H1 (cell line): ENCODE measurements at regions not wholly inside any gene's neighbourhood (a gene's known extent, or its start where the extent isn't known, plus 50 kb on each side); places are given as distances from the start of the nearest gene placed in this dataset.

ENCODE experiments used
- CTCF ChIA-PET: fragments of 300-600 bp; sonication (Branson Sonifier 250); formaldehyde crosslinking; loops from one replicate; lab custom pipeline; 2021; ENCODE audit not compliant: partially characterized antibody; lab: Charles Lee
- POLR2A ChIA-PET: fragments of 300-600 bp; sonication (Branson Sonifier 250); formaldehyde crosslinking; loops from one replicate; lab custom pipeline; 2021; ENCODE audit warnings: inconsistent platforms; ENCODE audit not compliant: partially characterized antibody; lab: Charles Lee
- DNase-seq, 2 experiments: peaks; one replicate each; pipeline versions ENCODE4 v3.0.0 to v3.0.0-alpha.2; 2010 to 2022; ENCODE audit warnings: low spot score in 2 of 2, low read depth in 1 of 2, mixed read lengths in 1 of 2
- FAIRE-seq: peaks from 2 replicates; lab custom pipeline; 2011; peaks lifted over from hg19 to GRCh38; lab: Jason Lieb, UNC
- H2AFZ ChIP-seq: 2 replicates; pipeline ENCODE4 v1.8.1; 2012; ENCODE audit warnings: low read length, inconsistent platforms
- H2AK5ac ChIP-seq: 2 replicates; pipeline ENCODE4 v1.6.1; 2013; ENCODE audit warnings: low read depth, low read length
- H2BK120ac ChIP-seq: replicated peaks from 2 replicates; pipeline ENCODE3; 2013; ENCODE audit warnings: low read depth, low read length, inconsistent platforms
- H2BK12ac ChIP-seq: 2 replicates; pipeline ENCODE4 v1.6.1; 2013; ENCODE audit warnings: low read depth, low read length
- H2BK15ac ChIP-seq: 2 replicates; pipeline ENCODE4 v1.6.1; 2013; ENCODE audit warnings: low read length
- H2BK20ac ChIP-seq: 2 replicates; pipeline ENCODE4 v1.6.1; 2013; ENCODE audit warnings: low read length
- H2BK5ac ChIP-seq: 2 replicates; pipeline ENCODE4 v1.6.1; 2013; ENCODE audit warnings: low read depth, low read length
- H3K14ac ChIP-seq: 2 replicates; pipeline ENCODE4 v1.6.1; 2013; ENCODE audit warnings: inconsistent platforms; ENCODE audit not compliant: insufficient read length
- H3K18ac ChIP-seq: 2 replicates; pipeline ENCODE4 v1.6.1; 2013; ENCODE audit warnings: low read length; ENCODE audit errors: extremely low read depth
- H3K23ac ChIP-seq: 2 replicates; pipeline ENCODE4 v1.6.1; 2013; ENCODE audit warnings: inconsistent platforms; ENCODE audit not compliant: insufficient read length
- H3K23me2 ChIP-seq: 2 replicates; pipeline ENCODE4 v1.6.1; 2013; ENCODE audit warnings: low read depth, low read length
- H3K27ac ChIP-seq: 2 replicates; pipeline ENCODE4 v1.6.1; 2011; ENCODE audit warnings: low read depth, low read length, inconsistent platforms
- H3K27me3 ChIP-seq, 4 experiments: replicated peaks in 1 of 4; 1 replicate in 1 of 4; 2 replicates in 3 of 4; pipeline versions ENCODE4 v1.6.1 to v1.8.1; 2011 to 2013; ENCODE audit warnings: low read length in 3 of 4, mild to moderate bottlenecking in 3 of 4, inconsistent platforms in 2 of 4, mixed read lengths in 2 of 4, moderate library complexity in 1 of 4; ENCODE audit not compliant: control insufficient read depth in 3 of 4, insufficient read depth in 3 of 4; ENCODE audit errors: extremely low read depth in 1 of 4
- H3K36me3 ChIP-seq, 4 experiments: 2 replicates each; pipeline versions ENCODE4 v1.6.1 to v1.8.1; 2011 to 2013; ENCODE audit warnings: mild to moderate bottlenecking in 4 of 4, low read length in 3 of 4, moderate library complexity in 2 of 4, control low read depth in 1 of 4, inconsistent platforms in 1 of 4; ENCODE audit not compliant: insufficient read depth in 4 of 4, control insufficient read depth in 2 of 4
- H3K4ac ChIP-seq: replicated peaks from 2 replicates; pipeline ENCODE3; 2013; ENCODE audit warnings: low read length, low read depth, mixed read lengths, inconsistent platforms; ENCODE audit not compliant: insufficient read length
- H3K4me1 ChIP-seq, 4 experiments: replicated peaks in 1 of 4; 1 replicate in 1 of 4; 2 replicates in 3 of 4; pipeline versions ENCODE4 v1.6.1 to v1.8.1; 2011 to 2013; ENCODE audit warnings: low read length in 3 of 4, inconsistent platforms in 2 of 4, mixed read lengths in 1 of 4; ENCODE audit not compliant: insufficient read depth in 4 of 4, control insufficient read depth in 3 of 4
- H3K4me2 ChIP-seq, 2 experiments: 2 replicates each; pipeline versions ENCODE4 v1.6.1 to v1.8.1; 2011 to 2013; ENCODE audit warnings: low read depth in 2 of 2, low read length in 2 of 2, control low read depth in 1 of 2, inconsistent platforms in 1 of 2, mild to moderate bottlenecking in 1 of 2; ENCODE audit not compliant: insufficient read depth in 1 of 2
- H3K4me3 ChIP-seq, 4 experiments: fragments of 200-600, 300-600 bp in 1 of 4; sonication (generic), shearing (Covaris generic), sonication (Bioruptor Twin) in 1 of 4; 2 replicates each; pipeline versions ENCODE4 v1.5.1 to v1.8.1; 2011 to 2016; ENCODE audit warnings: low read length in 4 of 4, low read depth in 3 of 4, control low read depth in 2 of 4, inconsistent platforms in 2 of 4, mild to moderate bottlenecking in 2 of 4, mixed read lengths in 1 of 4, moderate library complexity in 1 of 4; ENCODE audit not compliant: insufficient read depth in 2 of 4; ENCODE audit errors: extremely low read depth in 1 of 4
- H3K56ac ChIP-seq: replicated peaks from 2 replicates; pipeline ENCODE3; 2013; ENCODE audit warnings: low read depth, mild to moderate bottlenecking, mixed read lengths, low read length, inconsistent platforms; ENCODE audit not compliant: insufficient read length
- H3K79me1 ChIP-seq: 2 replicates; pipeline ENCODE4 v1.6.1; 2013; ENCODE audit warnings: low read depth, low read length, control low read depth
- H3K79me2 ChIP-seq, 2 experiments: 2 replicates each; pipeline versions ENCODE4 v1.6.1 to v1.8.1; 2012 to 2013; ENCODE audit warnings: low read length in 2 of 2, mild to moderate bottlenecking in 2 of 2, inconsistent platforms in 1 of 2; ENCODE audit not compliant: insufficient read depth in 2 of 2, control insufficient read depth in 1 of 2
- H3K9ac ChIP-seq, 4 experiments: replicated peaks in 1 of 4; 1 replicate in 1 of 4; 2 replicates in 3 of 4; pipeline versions ENCODE4 v1.6.1 to v1.8.1; 2011 to 2013; ENCODE audit warnings: low read depth in 3 of 4, low read length in 3 of 4, control low read depth in 2 of 4, mild to moderate bottlenecking in 2 of 4, moderate library complexity in 2 of 4, inconsistent platforms in 1 of 4; ENCODE audit errors: extremely low read depth in 1 of 4
- H3K9me3 ChIP-seq, 2 experiments: 2 replicates each; pipeline versions ENCODE4 v1.6.1 to v1.8.1; 2012 to 2013; ENCODE audit warnings: mild to moderate bottlenecking in 2 of 2, moderate library complexity in 2 of 2, control low read depth in 1 of 2, inconsistent platforms in 1 of 2, low read depth in 1 of 2, low read length in 1 of 2, mixed read lengths in 1 of 2; ENCODE audit not compliant: insufficient read depth in 2 of 2
- H4K20me1 ChIP-seq, 2 experiments: replicated peaks in 1 of 2; 2 replicates each; pipeline versions ENCODE3 to v1.8.1; 2011 to 2013; ENCODE audit warnings: inconsistent platforms in 2 of 2, low read length in 2 of 2, mild to moderate bottlenecking in 1 of 2; ENCODE audit not compliant: insufficient read depth in 2 of 2, control insufficient read depth in 1 of 2
- H4K5ac ChIP-seq: 2 replicates; pipeline ENCODE4 v1.6.1; 2013; ENCODE audit warnings: low read length, low read depth, mixed read lengths, inconsistent platforms; ENCODE audit not compliant: insufficient read length
- H4K8ac ChIP-seq: 2 replicates; pipeline ENCODE4 v1.8.0; 2013; ENCODE audit warnings: mild to moderate bottlenecking, moderate library complexity, low read length, inconsistent platforms; ENCODE audit not compliant: insufficient read depth; ENCODE audit errors: extremely low read depth
- H4K91ac ChIP-seq: replicated peaks from 2 replicates; pipeline ENCODE3; 2013; ENCODE audit warnings: low read length, mixed read lengths, inconsistent platforms; ENCODE audit not compliant: insufficient read length
- JUN ChIP-seq: IDR thresholded peaks from 2 replicates; pipeline ENCODE4 v1.6.1; 2011; ENCODE audit warnings: low read depth, mild to moderate bottlenecking, improper control_type of control experiment, low read length
- JUND ChIP-seq: IDR thresholded peaks from 2 replicates; pipeline ENCODE4 v1.6.1; 2011; ENCODE audit warnings: mild to moderate bottlenecking, improper control_type of control experiment, low read length
- SP4 ChIP-seq: IDR thresholded peaks from 2 replicates; pipeline ENCODE4 v1.6.1; 2012; ENCODE audit warnings: low read length, inconsistent platforms
- WGBS, 2 experiments: shearing (Covaris generic) in 1 of 2; methylation state at CpG; one replicate each; pipeline versions ENCODE4 v1.1.6 to v1.1.7; 2013 to 2015; ENCODE audit warnings: low lambda C conversion rate in 2 of 2, mixed read lengths in 2 of 2, inconsistent platforms in 1 of 2, low coverage in 1 of 2, missing lambda C conversion rate in 1 of 2; ENCODE audit not compliant: insufficient replicate concordance in 2 of 2, insufficient coverage in 1 of 2, insufficient read length in 1 of 2; ENCODE audit errors: extremely low coverage in 1 of 2, missing lambda C conversion rate in 1 of 2; 5-methylcytosine and 5-hydroxymethylcytosine counted together

GRCh38 chr2:5250482-5250881 lies 441.7 kb upstream of the SOX11 start:
- H3K14ac ChIP-seq: no peak overlapping the region
- H2AK5ac ChIP-seq: no peak overlapping the region
- no peak overlapping the region for H3K27ac ChIP-seq
- H3K56ac ChIP-seq: no peak overlapping the region
- no peaks in the 10 kb centered on the region for H3K27me3 ChIP-seq
- H2AFZ ChIP-seq: peak overlapping the region; percentile 14; the same call in 1 of the 2 replicates
- H3K18ac ChIP-seq: no peak overlapping the region
- H3K4ac ChIP-seq: no peak overlapping the region
- no peak overlapping the region; the same call in 1 of the 2 replicates for H2BK12ac ChIP-seq
- H2BK5ac ChIP-seq: peak overlapping the region; percentile 13; the same call in 1 of the 2 replicates
- CTCF ChIA-PET: interaction anchor here (1.1 kb wide), 1 partner anchor 13 kb away, joined by 4 read pairs; no protein-coding TSS in a partner anchor
- no peak overlapping the region for H4K8ac ChIP-seq
- peak in 1 of 2 experiments; percentile 53 for DNase-seq
- no peaks in the 10 kb centered on the region for H3K79me1 ChIP-seq
- no peak overlapping the region for H2BK15ac ChIP-seq
- H3K23me2 ChIP-seq: no peaks in the 10 kb centered on the region
- 78% methylated on average over 5 of the region's 5 CpGs; no CpG with 5 or more reads in 1 of the 2 experiments for WGBS, 2 experiments
- H3K9ac ChIP-seq: no peak overlapping the region
- no peak overlapping the region for H3K4me3 ChIP-seq
- no peaks in the 10 kb centered on the region for H3K79me2 ChIP-seq
- H4K91ac ChIP-seq: no peak overlapping the region
- H3K4me2 ChIP-seq: no peak overlapping the region
- peaks cover 0 to 2% (median 0%) of the 10 kb centered on the region in 4 experiments; a peak in 2 of 7 replicates for H3K4me1 ChIP-seq
- H4K5ac ChIP-seq: no peak overlapping the region
- no peak overlapping the region for H3K23ac ChIP-seq
- no peak for FAIRE-seq
- POLR2A ChIA-PET: no interaction called here
- H2BK120ac ChIP-seq: peak overlapping the region; percentile 57
- H3K36me3 ChIP-seq: no peaks in the 10 kb centered on the region
- H2BK20ac ChIP-seq: no peak overlapping the region
- no peaks in the 10 kb centered on the region for H3K9me3 ChIP-seq
- TF ChIP-seq JUND: peak; percentile 83
- 0 out of 2 replicates have a peak, but pooled peaks have one; percentile 25 for TF ChIP-seq JUN
- no peak for TF ChIP-seq SP4
- H4K20me1 ChIP-seq: no peaks in the 10 kb centered on the region
